Activated CD8-positive, alpha-beta T cell treated with anti-CD3 and anti-CD28 coated beads, Interleukin-2, amount 10 ng/mL, durations not matched to agents 7 days and 5 days (primary cell): ENCODE measurements at regions not wholly inside any gene's neighbourhood (a gene's known extent, or its start where the extent isn't known, plus 50 kb on each side); places are given as distances from the start of the nearest gene placed in this dataset.

Experiments
- ATAC-seq: fragments of 150-1000 bp; cut with Tn5 transposase; one replicate; pipeline ENCODE4 v1.10.0; 2021; ENCODE audit warnings: moderate library complexity
- CTCF ChIA-PET: fragments of 350-600 bp; sonication (Branson Sonifier 250); formaldehyde crosslinking; loops from one replicate; lab custom pipeline; 2021; ENCODE audit warnings: antibody characterized with exemption; lab: Charles Lee
- POLR2A ChIA-PET: fragments of 350-600 bp; sonication (Branson Sonifier 250); formaldehyde crosslinking; loops from one replicate; lab custom pipeline; 2021; ENCODE audit warnings: antibody characterized with exemption; lab: Charles Lee
- DNase-seq: peaks from one replicate; pipeline ENCODE4 v3.0.0-alpha.2; 2020
- H3K27ac Mint-ChIP-seq: one replicate; pipeline ENCODE4 v1.8.0; 2021; ENCODE audit warnings: mild to moderate bottlenecking, mixed read lengths
- H3K27me3 Mint-ChIP-seq: one replicate; pipeline ENCODE4 v1.8.0; 2021; ENCODE audit warnings: low read depth, mixed read lengths
- H3K36me3 Mint-ChIP-seq: one replicate; pipeline ENCODE4 v1.8.0; 2021; ENCODE audit warnings: low read depth, mixed read lengths
- H3K4me1 Mint-ChIP-seq: one replicate; pipeline ENCODE4 v1.8.0; 2021; ENCODE audit warnings: low read depth, mixed read lengths
- H3K4me3 Mint-ChIP-seq: one replicate; pipeline ENCODE4 v1.8.0; 2021; ENCODE audit warnings: mild to moderate bottlenecking, mixed read lengths
- H3K9me3 Mint-ChIP-seq: one replicate; pipeline ENCODE4 v1.8.0; 2022; ENCODE audit warnings: mixed read lengths; ENCODE audit not compliant: insufficient read depth

DNA sequence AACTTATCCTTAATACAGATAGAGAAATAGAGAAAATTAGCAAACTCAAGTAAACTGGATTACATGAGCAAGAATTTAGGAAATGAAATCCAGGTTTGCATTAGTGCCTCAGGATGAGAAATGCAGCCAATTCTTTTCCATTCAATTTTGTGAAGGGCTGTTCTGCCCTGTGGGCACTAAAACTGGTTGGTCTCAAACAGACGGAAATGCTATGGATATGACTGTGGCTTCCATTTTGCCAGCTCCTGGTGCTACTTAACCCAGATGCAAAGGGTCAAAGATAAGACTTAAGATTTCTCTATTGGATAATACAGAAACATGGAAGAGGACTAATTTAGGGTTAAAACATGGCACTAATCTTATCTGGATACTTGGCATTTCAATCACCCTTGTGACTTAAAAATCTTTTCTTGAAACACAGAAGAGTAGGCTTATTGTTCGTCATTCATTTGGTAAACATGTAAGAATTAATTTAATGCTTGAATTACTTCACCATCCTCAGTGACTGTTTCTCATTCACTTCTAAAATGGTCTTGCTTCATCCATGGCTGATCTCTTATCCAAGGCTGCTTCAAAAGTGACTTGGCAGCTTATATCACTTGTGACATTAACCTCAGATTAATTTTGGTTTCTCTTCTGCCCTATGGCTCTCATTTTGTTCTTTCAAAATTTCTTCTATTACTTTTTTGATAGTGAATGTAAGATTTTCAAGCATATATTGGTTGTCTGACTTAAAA, 1008.7 kb downstream of the GLUD2 start:
- POLR2A ChIA-PET = no interaction called here
- H3K4me1 Mint-ChIP-seq = no peaks in the 10 kb centered on the region
- no peak overlapping the region for H3K27ac Mint-ChIP-seq
- CTCF ChIA-PET = no interaction called here
- H3K36me3 Mint-ChIP-seq = no peaks in the 10 kb centered on the region
- H3K27me3 Mint-ChIP-seq = no peaks in the 10 kb centered on the region
- no peaks in the 10 kb centered on the region for H3K9me3 Mint-ChIP-seq
- DNase-seq (no peak), ATAC-seq (no peak)
- no peak overlapping the region for H3K4me3 Mint-ChIP-seq

DNA sequence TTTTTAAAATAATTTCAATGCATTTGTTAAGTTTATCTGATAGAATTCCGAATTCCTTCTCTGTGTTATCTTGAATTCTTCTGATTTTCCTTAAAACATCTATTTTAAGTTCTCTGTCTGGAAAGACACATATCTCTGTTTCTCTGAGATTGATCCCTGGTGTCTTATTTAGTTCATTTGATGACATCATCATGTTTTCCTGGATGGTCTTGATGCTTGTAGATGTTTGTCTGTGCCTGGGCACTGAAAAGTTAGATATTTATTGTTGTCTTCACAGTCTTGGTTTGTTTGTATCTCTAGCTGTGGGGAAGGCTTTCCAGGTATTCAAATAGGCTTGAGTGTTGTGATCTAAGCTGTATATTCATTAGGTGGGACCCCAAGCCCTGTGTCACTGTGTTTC, 1028.8 kb downstream of the GLUD2 start:
- POLR2A ChIA-PET = no interaction called here
- H3K9me3 Mint-ChIP-seq = no peaks in the 10 kb centered on the region
- ATAC-seq (no peak), DNase-seq (no peak)
- no peak overlapping the region for H3K27ac Mint-ChIP-seq
- H3K4me1 Mint-ChIP-seq = no peaks in the 10 kb centered on the region
- no peaks in the 10 kb centered on the region for H3K36me3 Mint-ChIP-seq
- CTCF ChIA-PET = no interaction called here
- no peak overlapping the region for H3K4me3 Mint-ChIP-seq
- no peaks in the 10 kb centered on the region for H3K27me3 Mint-ChIP-seq

DNA sequence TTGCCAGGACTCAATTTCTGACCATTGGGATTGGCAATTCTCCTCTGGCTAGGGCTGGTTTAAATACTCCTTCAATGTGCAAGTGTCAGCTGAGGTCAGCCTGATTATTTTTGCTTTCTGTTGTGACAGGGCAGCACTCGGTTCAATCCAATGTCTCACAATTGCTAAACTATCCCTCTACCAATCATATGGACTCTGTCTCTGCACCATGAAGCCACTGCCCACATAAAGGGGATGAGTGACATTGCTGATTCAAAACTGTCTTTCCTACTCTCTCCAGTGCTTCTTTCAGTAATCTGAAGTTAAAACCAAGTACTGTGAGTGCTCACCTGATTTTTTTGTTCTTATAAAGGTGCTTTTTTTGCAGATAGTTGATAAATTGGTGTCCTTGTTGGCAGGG, 1030.7 kb downstream of the GLUD2 start:
- Mint-ChIP-seq H3K4me1 (no peaks in the 10 kb centered on the region), H3K36me3 (no peaks in the 10 kb centered on the region), H3K27me3 (no peaks in the 10 kb centered on the region), H3K27ac (no peak overlapping the region), H3K4me3 (no peak overlapping the region), H3K9me3 (no peaks in the 10 kb centered on the region)
- POLR2A ChIA-PET = no interaction called here
- DNase-seq = no peak
- CTCF ChIA-PET = no interaction called here
- no peak for ATAC-seq

DNA sequence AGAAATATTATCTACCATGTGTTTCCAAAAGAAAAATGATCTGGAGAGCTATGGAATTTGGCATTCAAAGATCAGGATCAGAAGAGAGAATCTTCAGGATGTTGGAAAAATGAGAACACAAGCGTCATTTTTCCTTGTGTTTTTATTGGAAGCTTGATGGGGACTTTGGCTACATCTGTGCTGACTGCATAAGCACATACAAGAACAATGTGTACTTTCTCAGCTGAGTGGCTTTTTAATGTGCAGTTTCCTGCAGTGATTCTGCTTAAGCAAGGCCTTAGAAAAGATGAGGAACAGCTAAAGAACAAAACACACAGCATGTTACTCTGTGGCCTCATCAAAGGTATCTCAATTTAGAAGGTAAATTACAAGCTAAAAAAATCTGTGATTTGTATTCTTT, 1039.9 kb downstream of the GLUD2 start:
- ATAC-seq = no peak
- Mint-ChIP-seq H3K27ac (no peak overlapping the region), H3K36me3 (no peaks in the 10 kb centered on the region), H3K9me3 (no peaks in the 10 kb centered on the region), H3K4me3 (no peak overlapping the region), H3K4me1 (no peaks in the 10 kb centered on the region), H3K27me3 (no peaks in the 10 kb centered on the region)
- ChIA-PET POLR2A (no interaction called here), CTCF (no interaction called here)
- DNase-seq = no peak

DNA sequence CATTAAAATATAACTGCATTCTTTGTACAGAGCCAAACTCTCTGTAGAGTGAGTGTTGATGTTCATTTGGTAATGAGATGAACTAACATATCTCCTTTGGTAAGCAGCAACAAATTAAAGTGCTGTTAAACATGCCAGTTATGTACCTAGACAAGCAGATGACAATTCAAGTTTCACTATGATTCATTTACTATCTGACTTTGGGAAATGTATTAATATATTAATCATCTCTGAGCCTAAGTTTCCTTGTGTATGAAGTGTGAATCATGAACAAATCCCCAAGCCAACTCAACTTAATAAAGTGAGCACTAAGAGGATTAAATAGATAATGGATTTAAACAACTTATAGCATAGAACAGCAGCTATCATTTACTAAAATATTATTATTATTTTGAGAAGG, 1044.2 kb downstream of the GLUD2 start:
- H3K27me3 Mint-ChIP-seq = no peaks in the 10 kb centered on the region
- no peak for DNase-seq
- H3K4me3 Mint-ChIP-seq = no peak overlapping the region
- H3K4me1 Mint-ChIP-seq = no peaks in the 10 kb centered on the region
- POLR2A ChIA-PET = no interaction called here
- peaks cover 12% of the 10 kb centered on the region for H3K9me3 Mint-ChIP-seq
- CTCF ChIA-PET = no interaction called here
- no peaks in the 10 kb centered on the region for H3K36me3 Mint-ChIP-seq
- no peak for ATAC-seq
- no peak overlapping the region for H3K27ac Mint-ChIP-seq

DNA sequence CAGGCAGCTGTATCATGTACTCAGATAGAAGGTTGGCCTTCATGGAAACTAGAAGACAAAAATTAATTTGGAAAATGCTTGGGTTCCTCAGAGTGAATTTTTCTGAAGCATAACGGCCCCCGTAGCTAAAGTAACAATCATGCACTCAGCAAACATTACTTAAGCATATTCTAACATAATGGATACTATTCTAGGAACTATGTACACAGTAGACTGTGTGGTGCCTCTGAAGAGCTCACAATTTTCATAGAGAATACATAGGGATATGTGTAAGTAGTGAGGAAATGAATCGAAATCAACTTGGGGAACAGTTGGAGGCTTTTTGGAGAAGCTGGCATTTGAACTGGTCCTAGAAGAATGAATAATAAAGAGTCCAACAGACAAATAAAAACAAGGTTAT, 1045.0 kb downstream of the GLUD2 start:
- ATAC-seq (no peak), DNase-seq (no peak)
- Mint-ChIP-seq H3K36me3 (no peaks in the 10 kb centered on the region), H3K4me1 (no peaks in the 10 kb centered on the region), H3K27me3 (no peaks in the 10 kb centered on the region), H3K9me3 (peaks cover 15% of the 10 kb centered on the region), H3K27ac (no peak overlapping the region), H3K4me3 (no peak overlapping the region)
- POLR2A ChIA-PET = no interaction called here
- CTCF ChIA-PET = no interaction called here

DNA sequence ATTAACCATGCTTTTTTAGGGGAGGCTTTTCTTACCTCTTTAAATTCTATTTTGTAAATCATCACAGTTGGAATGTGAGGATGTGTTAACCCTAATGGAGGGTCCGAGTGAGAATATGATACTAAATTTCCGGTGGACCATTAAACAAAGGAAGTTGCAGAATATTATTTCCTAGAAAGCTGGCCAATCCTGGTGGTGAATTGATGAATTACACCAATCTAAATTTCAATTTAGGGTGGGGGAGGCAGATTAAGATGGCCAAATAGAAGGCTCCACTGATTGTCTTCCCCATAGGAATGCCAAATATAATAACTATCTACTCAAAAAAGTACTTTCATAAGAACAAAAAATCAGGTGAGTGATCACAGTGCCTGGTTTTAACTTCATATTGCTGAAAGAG, 1045.6 kb downstream of the GLUD2 start:
- no peaks in the 10 kb centered on the region for H3K4me1 Mint-ChIP-seq
- no peak overlapping the region for H3K4me3 Mint-ChIP-seq
- H3K27me3 Mint-ChIP-seq = no peaks in the 10 kb centered on the region
- no peak for ATAC-seq
- no peaks in the 10 kb centered on the region for H3K36me3 Mint-ChIP-seq
- no peak for DNase-seq
- H3K27ac Mint-ChIP-seq = no peak overlapping the region
- CTCF ChIA-PET = no interaction called here
- peaks cover 15% of the 10 kb centered on the region for H3K9me3 Mint-ChIP-seq
- POLR2A ChIA-PET = no interaction called here

DNA sequence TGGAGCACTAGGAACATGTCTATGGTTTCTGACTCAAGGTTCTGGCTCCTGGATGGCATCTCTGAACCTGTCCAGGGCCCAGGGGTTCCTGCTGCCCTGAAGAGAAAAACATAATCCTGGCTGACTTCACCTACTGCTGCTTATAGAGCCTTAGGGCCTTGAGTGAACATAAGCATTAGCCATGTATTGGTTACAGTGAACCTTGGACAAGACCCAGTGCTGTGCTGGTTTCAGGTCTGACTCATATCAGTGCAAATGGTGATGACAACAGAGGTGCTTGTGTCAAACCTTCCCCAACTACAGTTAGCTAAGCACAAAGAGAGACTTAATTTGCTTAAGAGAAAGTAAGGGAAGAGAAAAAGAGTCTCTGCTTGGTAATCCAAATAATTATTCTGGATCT, 1047.2 kb downstream of the GLUD2 start:
- ATAC-seq = no peak
- ChIA-PET POLR2A (no interaction called here), CTCF (no interaction called here)
- no peak overlapping the region for H3K27ac Mint-ChIP-seq
- no peaks in the 10 kb centered on the region for H3K36me3 Mint-ChIP-seq
- no peak for DNase-seq
- H3K9me3 Mint-ChIP-seq = peaks cover 15% of the 10 kb centered on the region
- H3K4me3 Mint-ChIP-seq = no peak overlapping the region
- no peaks in the 10 kb centered on the region for H3K4me1 Mint-ChIP-seq
- H3K27me3 Mint-ChIP-seq = no peaks in the 10 kb centered on the region

DNA sequence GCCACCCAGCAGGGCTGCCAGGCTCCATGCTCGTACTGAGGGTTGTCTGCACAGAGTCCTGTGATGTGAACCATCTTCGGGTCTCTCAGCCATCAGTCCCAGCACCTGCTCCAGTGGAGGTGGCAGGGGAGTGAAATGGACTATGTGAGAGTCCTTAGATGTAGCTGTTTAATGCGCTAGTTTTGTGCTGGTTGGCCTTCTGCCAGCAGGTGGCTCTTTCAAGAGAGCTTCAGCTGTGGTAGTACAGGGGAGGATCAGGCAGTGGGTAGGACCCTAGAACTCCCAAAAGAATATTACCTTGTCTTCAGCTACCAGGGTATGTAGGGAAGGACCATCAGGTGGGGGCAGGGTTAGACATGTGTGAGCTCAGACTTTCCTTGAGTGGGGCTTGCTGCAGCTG, 1066.0 kb downstream of the GLUD2 start:
- Mint-ChIP-seq H3K4me3 (no peak overlapping the region), H3K9me3 (no peaks in the 10 kb centered on the region), H3K36me3 (no peaks in the 10 kb centered on the region), H3K4me1 (no peaks in the 10 kb centered on the region), H3K27me3 (no peaks in the 10 kb centered on the region), H3K27ac (no peak overlapping the region)
- ATAC-seq = no peak
- POLR2A ChIA-PET = no interaction called here
- CTCF ChIA-PET = no interaction called here
- DNase-seq = no peak

DNA sequence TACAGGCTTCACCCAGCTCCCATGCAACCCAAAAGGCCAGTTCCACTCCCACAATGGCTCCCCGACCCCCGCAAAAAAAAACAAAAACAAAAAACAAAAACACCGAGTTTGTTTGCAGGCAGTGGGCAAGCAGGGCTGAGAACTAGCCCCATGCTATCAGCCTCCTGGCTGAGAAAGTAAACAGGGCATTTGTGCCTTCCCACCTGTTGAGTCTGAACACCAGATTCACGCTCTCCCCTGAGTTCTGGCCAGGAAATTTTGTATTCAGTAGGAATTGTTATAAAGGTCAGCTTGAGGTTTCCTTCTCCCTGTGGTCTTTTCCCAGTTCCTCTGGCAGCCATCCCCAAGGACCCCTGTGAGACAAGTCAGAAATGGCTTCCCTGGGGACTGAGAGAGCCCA, 1066.5 kb downstream of the GLUD2 start:
- Mint-ChIP-seq H3K9me3 (no peaks in the 10 kb centered on the region), H3K27me3 (no peaks in the 10 kb centered on the region), H3K36me3 (no peaks in the 10 kb centered on the region), H3K4me3 (no peak overlapping the region), H3K4me1 (no peaks in the 10 kb centered on the region), H3K27ac (no peak overlapping the region)
- CTCF ChIA-PET = no interaction called here
- POLR2A ChIA-PET = no interaction called here
- no peak for ATAC-seq
- DNase-seq = no peak

DNA sequence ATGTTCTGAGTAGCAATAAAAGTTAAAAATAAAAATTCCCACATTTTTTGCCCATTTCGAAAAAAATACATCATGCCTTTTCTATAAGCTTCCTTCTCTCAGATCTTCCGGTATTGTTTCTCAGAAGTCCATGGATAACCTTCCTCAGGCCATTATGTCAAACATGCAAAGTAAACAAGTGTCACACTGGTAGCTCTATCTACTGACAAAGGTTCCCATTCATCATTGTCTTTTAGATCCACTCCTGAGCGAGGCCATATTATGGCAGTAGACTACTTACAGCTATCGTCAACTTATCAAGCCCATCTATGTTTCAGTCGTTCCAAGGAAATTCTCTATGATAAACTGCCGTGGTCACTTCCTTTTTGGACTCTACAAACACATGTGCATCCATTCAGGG, 1068.2 kb downstream of the GLUD2 start:
- Mint-ChIP-seq H3K9me3 (no peaks in the 10 kb centered on the region), H3K36me3 (no peaks in the 10 kb centered on the region), H3K4me3 (no peak overlapping the region), H3K4me1 (no peaks in the 10 kb centered on the region), H3K27me3 (no peaks in the 10 kb centered on the region), H3K27ac (no peak overlapping the region)
- no peak for ATAC-seq
- ChIA-PET POLR2A (no interaction called here), CTCF (no interaction called here)
- no peak for DNase-seq

DNA sequence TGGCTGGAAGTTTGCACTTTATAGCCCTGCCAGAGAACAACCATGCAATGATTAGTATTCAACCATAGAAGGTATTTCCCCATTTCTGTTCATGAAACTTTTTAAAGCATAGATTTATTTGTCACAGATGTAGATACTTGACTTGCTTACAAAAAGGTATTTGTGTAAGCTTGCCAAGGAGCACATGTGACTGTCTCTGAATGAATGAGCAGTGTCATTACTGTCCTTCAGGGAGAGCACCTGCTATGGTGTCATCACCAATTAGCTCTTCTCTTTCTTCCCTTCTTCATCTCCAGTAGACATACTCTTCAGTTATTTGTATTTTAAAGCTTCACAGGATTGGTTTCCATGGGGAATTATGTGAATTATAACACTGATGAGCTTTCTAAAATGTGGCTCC, 1064.7 kb upstream of the GRIA3 start:
- no peak overlapping the region for H3K4me3 Mint-ChIP-seq
- CTCF ChIA-PET = no interaction called here
- ATAC-seq = no peak

DNA sequence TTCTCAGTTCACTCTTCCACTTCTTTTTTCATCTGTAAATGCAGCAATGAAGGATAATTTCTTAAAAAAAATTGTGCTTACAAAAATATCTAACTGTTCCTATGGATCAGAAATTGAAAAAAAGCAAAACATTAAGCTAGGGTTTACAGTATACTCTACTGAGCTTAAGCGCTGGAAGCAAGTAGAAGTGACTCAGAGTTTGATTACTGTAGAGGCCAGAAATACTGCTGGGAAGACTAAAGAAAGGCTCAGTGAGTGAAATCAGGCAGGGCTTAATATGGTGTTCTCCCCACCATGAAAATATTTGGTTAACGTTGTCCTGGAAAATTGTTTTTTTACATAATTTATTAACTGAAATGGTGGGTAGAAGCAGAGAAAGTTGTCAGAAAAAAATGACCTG, 1061.8 kb upstream of the GRIA3 start:
- H3K4me1 Mint-ChIP-seq = no peaks in the 10 kb centered on the region
- ChIA-PET POLR2A (no interaction called here), CTCF (no interaction called here)
- H3K4me3 Mint-ChIP-seq = no peak overlapping the region
- no peak overlapping the region for H3K27ac Mint-ChIP-seq
- ATAC-seq (no peak), DNase-seq (no peak)
- H3K36me3 Mint-ChIP-seq = no peaks in the 10 kb centered on the region
- H3K9me3 Mint-ChIP-seq = no peaks in the 10 kb centered on the region
- H3K27me3 Mint-ChIP-seq = no peaks in the 10 kb centered on the region

More for the DNA sequence above, 1064.7 kb upstream of the GRIA3 start:
- no peaks in the 10 kb centered on the region for H3K4me1 Mint-ChIP-seq
- no peaks in the 10 kb centered on the region for H3K27me3 Mint-ChIP-seq
- H3K36me3 Mint-ChIP-seq = no peaks in the 10 kb centered on the region
- no peak for DNase-seq
- H3K27ac Mint-ChIP-seq = no peak overlapping the region
- POLR2A ChIA-PET = no interaction called here
- no peaks in the 10 kb centered on the region for H3K9me3 Mint-ChIP-seq
